Mesenchymal stem cell (in vitro differentiated cells and primary cell): ENCODE measurements at regions not wholly inside any gene's neighbourhood (a gene's known extent, or its start where the extent isn't known, plus 50 kb on each side); places are given as distances from the start of the nearest gene placed in this dataset.

ENCODE experiments used
- DNase-seq: peaks from one replicate; pipeline ENCODE4 v3.0.0-alpha.2; 2013
- H2AFZ ChIP-seq: one replicate; pipeline ENCODE4 v1.6.1; 2013; ENCODE audit warnings: low read depth, mild to moderate bottlenecking, control low read depth, inconsistent platforms, low read length, moderate library complexity
- H2AK5ac ChIP-seq: 2 replicates; pipeline ENCODE4 v1.6.1; 2013; ENCODE audit warnings: low read length, moderate library complexity, mild to moderate bottlenecking, inconsistent platforms; ENCODE audit not compliant: severe bottlenecking
- H2BK120ac ChIP-seq: one replicate; pipeline ENCODE4 v1.6.1; 2013; ENCODE audit warnings: low read depth, mild to moderate bottlenecking, inconsistent platforms, low read length, moderate library complexity
- H2BK12ac ChIP-seq, 2 experiments: one replicate each; pipeline ENCODE4 v1.6.1; 2013; ENCODE audit warnings: inconsistent platforms in 2 of 2, low read length in 2 of 2, mild to moderate bottlenecking in 2 of 2, moderate library complexity in 2 of 2, control low read depth in 1 of 2
- H2BK15ac ChIP-seq: one replicate; pipeline ENCODE4 v1.6.1; 2013; ENCODE audit warnings: mild to moderate bottlenecking, low read depth, inconsistent platforms; ENCODE audit not compliant: poor library complexity, severe bottlenecking
- H2BK5ac ChIP-seq: 2 replicates; pipeline ENCODE4 v1.6.1; 2013; ENCODE audit warnings: low read depth, mild to moderate bottlenecking, low read length, control low read depth, inconsistent platforms; ENCODE audit not compliant: poor library complexity, severe bottlenecking
- H3K14ac ChIP-seq, 2 experiments: one replicate each; pipeline ENCODE4 v1.6.1; 2013; ENCODE audit warnings: inconsistent platforms in 2 of 2, low read length in 2 of 2, control low read depth in 1 of 2, mild to moderate bottlenecking in 1 of 2, moderate library complexity in 1 of 2
- H3K18ac ChIP-seq, 2 experiments: one replicate each; pipeline ENCODE4 v1.6.1; 2013; ENCODE audit warnings: inconsistent platforms in 2 of 2, low read length in 2 of 2, control low read depth in 1 of 2, low read depth in 1 of 2, mild to moderate bottlenecking in 1 of 2
- H3K23ac ChIP-seq, 2 experiments: one replicate each; pipeline ENCODE4 v1.6.1; 2013; ENCODE audit warnings: inconsistent platforms in 2 of 2, low read length in 2 of 2, mild to moderate bottlenecking in 2 of 2, moderate library complexity in 2 of 2, control low read depth in 1 of 2
- H3K27ac ChIP-seq: 2 replicates; pipeline ENCODE4 v1.5.1; 2013; ENCODE audit warnings: mild to moderate bottlenecking, moderate library complexity, low read length, control low read depth, inconsistent platforms; ENCODE audit not compliant: poor library complexity, severe bottlenecking
- H3K27me3 ChIP-seq, 2 experiments: 2 replicates each; pipeline versions ENCODE4 v1.6.1 to v1.7.0; 2013; ENCODE audit warnings: low read length in 2 of 2, mild to moderate bottlenecking in 2 of 2, moderate library complexity in 2 of 2, control low read depth in 1 of 2, inconsistent platforms in 1 of 2; ENCODE audit not compliant: control insufficient read depth in 1 of 2, insufficient read depth in 1 of 2
- H3K36me3 ChIP-seq, 2 experiments: 2 replicates each; pipeline versions ENCODE4 v1.6.1 to v1.7.0; 2013; ENCODE audit warnings: low read length in 2 of 2, control low read depth in 1 of 2, inconsistent platforms in 1 of 2, low read depth in 1 of 2, mild to moderate bottlenecking in 1 of 2; ENCODE audit not compliant: insufficient read depth in 2 of 2, control insufficient read depth in 1 of 2
- H3K4ac ChIP-seq, 2 experiments: one replicate each; pipeline ENCODE4 v1.6.1; 2013; ENCODE audit warnings: inconsistent platforms in 2 of 2, low read length in 2 of 2, mild to moderate bottlenecking in 2 of 2, moderate library complexity in 2 of 2, control low read depth in 1 of 2, low read depth in 1 of 2
- H3K4me1 ChIP-seq: 2 replicates; pipeline ENCODE4 v1.6.1; 2013; ENCODE audit warnings: low read depth, low read length, control low read depth; ENCODE audit not compliant: control insufficient read depth, insufficient read depth
- H3K4me2 ChIP-seq: 2 replicates; pipeline ENCODE4 v1.6.1; 2013; ENCODE audit warnings: low read length, mild to moderate bottlenecking, inconsistent platforms; ENCODE audit not compliant: poor library complexity, severe bottlenecking
- H3K4me3 ChIP-seq, 2 experiments: 2 replicates each; pipeline versions ENCODE4 v1.5.1 to v1.7.0; 2013; ENCODE audit warnings: low read length in 2 of 2, mild to moderate bottlenecking in 2 of 2, control low read depth in 1 of 2, low read depth in 1 of 2; ENCODE audit not compliant: insufficient read depth in 1 of 2
- H3K79me1 ChIP-seq: replicated peaks from 2 replicates; pipeline ENCODE4 v1.6.1; 2013; ENCODE audit warnings: mild to moderate bottlenecking, control low read depth, low read length, inconsistent platforms; ENCODE audit not compliant: poor library complexity, severe bottlenecking
- H3K9ac ChIP-seq: 2 replicates; pipeline ENCODE4 v1.7.0; 2013; ENCODE audit warnings: mild to moderate bottlenecking, low read length, moderate library complexity
- H3K9me3 ChIP-seq: 2 replicates; pipeline ENCODE4 v1.7.0; 2013; ENCODE audit warnings: mild to moderate bottlenecking, low read length; ENCODE audit not compliant: control insufficient read depth
- H4K8ac ChIP-seq: one replicate; pipeline ENCODE4 v1.6.1; 2013; ENCODE audit warnings: inconsistent platforms, mild to moderate bottlenecking, low read length, moderate library complexity
- H4K91ac ChIP-seq: one replicate; pipeline ENCODE4 v1.6.1; 2013; ENCODE audit warnings: mild to moderate bottlenecking, low read length, inconsistent platforms
- WGBS: methylation state at CpG from one replicate; pipeline ENCODE4 v1.1.7; 2013; ENCODE audit warnings: mixed read lengths; 5-methylcytosine and 5-hydroxymethylcytosine counted together

DNA sequence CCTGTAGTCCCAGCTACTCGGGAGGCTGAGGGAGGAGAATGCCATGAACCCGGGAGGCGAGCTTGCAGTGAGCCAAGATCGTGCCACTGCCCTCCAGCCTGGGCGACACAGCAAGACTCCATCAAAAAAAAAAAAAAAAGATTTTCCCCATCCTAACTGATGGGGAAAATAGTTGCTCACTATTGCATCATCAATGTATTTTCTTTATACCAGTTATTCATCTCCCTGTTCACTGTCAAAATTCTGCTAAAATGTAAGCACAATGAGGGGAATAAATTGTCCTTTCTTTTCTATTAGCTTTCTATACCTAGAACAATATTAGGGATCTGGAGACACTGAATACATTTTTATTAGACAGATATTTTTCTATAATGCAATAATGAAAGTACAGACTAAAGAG, 561.3 kb downstream of the CCER1 start:
- Histone ChIP-seq H2BK15ac (no peak overlapping the region), H3K27me3 (no peaks in the 10 kb centered on the region), H3K27ac (no peak overlapping the region), H3K36me3 (no peaks in the 10 kb centered on the region), H3K9ac (no peak overlapping the region), H3K4me3 (no peak overlapping the region), H3K79me1 (no peaks in the 10 kb centered on the region), H3K4me2 (no peak overlapping the region), H3K23ac (no peak overlapping the region), H4K91ac (no peak overlapping the region), H3K4ac (no peak overlapping the region), H2AFZ (no peak overlapping the region), H3K9me3 (peaks cover 26% of the 10 kb centered on the region), H2BK120ac (no peak overlapping the region), H2AK5ac (no peak overlapping the region), H3K14ac (no peak overlapping the region), H3K18ac (no peak overlapping the region), H2BK5ac (no peak overlapping the region), H2BK12ac (no peak overlapping the region), H3K4me1 (no peaks in the 10 kb centered on the region), H4K8ac (no peak overlapping the region)
- 100% methylated on average over 4 of the region's 5 CpGs for WGBS
- DNase-seq, result no peak

DNA sequence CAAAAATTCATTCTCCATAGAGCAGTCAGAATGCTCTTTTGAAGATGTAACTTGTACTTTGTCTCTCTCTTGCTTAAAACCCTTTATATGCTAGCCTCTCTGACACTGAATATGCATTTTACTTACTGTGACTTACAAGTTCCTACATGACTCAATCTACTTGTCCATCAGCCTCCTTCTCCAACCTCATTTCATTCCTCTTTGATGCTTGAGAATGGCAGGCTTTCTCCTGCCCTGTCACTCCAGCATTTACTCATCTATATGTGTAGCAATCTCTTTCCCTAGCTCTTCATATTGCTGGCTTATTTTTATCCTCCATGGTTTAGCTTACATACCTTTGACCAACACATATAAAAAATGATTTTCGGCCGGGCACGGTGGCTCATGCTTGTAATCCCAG, 561.9 kb downstream of the CCER1 start:
- H2AK5ac ChIP-seq, result no peak overlapping the region
- H3K79me1 ChIP-seq, result no peaks in the 10 kb centered on the region
- no peak overlapping the region for H2AFZ ChIP-seq
- no peak overlapping the region for H2BK120ac ChIP-seq
- H3K4me1 ChIP-seq, result no peaks in the 10 kb centered on the region
- H3K27me3 ChIP-seq, result no peaks in the 10 kb centered on the region
- no peak overlapping the region for H4K8ac ChIP-seq
- no peak overlapping the region for H3K14ac ChIP-seq
- no peak overlapping the region for H3K27ac ChIP-seq
- H3K4me3 ChIP-seq, result no peak overlapping the region
- no peak overlapping the region for H3K23ac ChIP-seq
- no peak overlapping the region for H3K4me2 ChIP-seq
- no peaks in the 10 kb centered on the region for H3K36me3 ChIP-seq
- H3K9ac ChIP-seq, result no peak overlapping the region
- no peak overlapping the region for H3K4ac ChIP-seq
- 80% methylated on average over 3 of the region's 3 CpGs for WGBS
- H3K18ac ChIP-seq, result no peak overlapping the region
- no peak overlapping the region for H2BK5ac ChIP-seq
- H4K91ac ChIP-seq, result no peak overlapping the region
- H2BK12ac ChIP-seq, result no peak overlapping the region
- H2BK15ac ChIP-seq, result no peak overlapping the region
- no peak for DNase-seq
- peaks cover 22% of the 10 kb centered on the region for H3K9me3 ChIP-seq

DNA sequence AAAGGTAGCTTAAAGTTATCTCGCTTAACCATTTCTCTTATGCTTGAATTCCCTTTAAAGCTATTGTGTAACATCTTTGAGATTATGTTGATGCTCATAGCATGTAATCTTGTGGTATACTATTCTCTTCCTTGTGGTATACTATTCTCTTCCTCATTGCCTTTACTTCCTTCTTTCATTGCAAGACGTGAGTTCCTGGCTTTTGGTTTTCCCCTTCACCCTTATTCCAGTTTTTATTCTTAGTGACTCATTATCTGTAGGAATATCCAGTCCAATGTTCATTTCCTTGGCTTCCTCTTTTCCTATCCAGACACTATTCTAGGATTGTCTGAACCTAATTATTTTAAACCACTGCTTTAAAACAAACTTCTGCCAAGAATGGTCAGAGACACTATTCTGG, 564.0 kb downstream of the CCER1 start:
- Histone ChIP-seq H4K8ac (no peak overlapping the region), H2AFZ (no peak overlapping the region), H3K27ac (no peak overlapping the region), H2AK5ac (no peak overlapping the region), H2BK120ac (no peak overlapping the region), H3K18ac (no peak overlapping the region), H3K9ac (no peak overlapping the region), H3K4me3 (no peak overlapping the region), H3K9me3 (peaks cover 9% of the 10 kb centered on the region), H3K36me3 (no peaks in the 10 kb centered on the region), H4K91ac (no peak overlapping the region), H3K79me1 (no peaks in the 10 kb centered on the region), H3K4me2 (no peak overlapping the region), H3K4ac (no peak overlapping the region), H3K4me1 (no peaks in the 10 kb centered on the region), H3K14ac (no peak overlapping the region), H3K27me3 (no peaks in the 10 kb centered on the region), H2BK5ac (no peak overlapping the region), H2BK12ac (no peak overlapping the region), H3K23ac (no peak overlapping the region), H2BK15ac (no peak overlapping the region)
- 85% methylated on average over 1 of the region's 2 CpGs for WGBS
- no peak for DNase-seq

DNA sequence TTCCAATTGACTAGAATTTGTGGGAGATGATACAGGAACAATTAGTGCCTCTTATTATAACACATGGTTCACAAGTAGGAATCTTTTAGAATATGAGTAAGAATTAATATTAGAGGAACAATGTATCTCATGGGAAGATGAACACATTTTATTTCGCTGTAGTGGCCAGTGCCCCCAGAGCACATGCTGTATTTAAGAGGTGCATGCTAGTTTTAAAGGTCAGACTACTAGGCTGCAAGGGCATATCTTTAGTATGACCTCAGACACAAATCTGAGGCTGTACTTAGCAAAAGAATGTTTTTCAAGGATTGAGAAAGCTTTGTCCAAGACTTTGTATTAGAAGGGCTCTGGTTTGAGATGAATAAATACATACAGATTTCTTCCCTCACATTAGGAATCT, 586.9 kb downstream of the CCER1 start:
- no peak overlapping the region for H3K27ac ChIP-seq
- no peak overlapping the region for H2BK120ac ChIP-seq
- H2AK5ac ChIP-seq, result no peak overlapping the region
- H3K9me3 ChIP-seq, result no peaks in the 10 kb centered on the region
- H3K79me1 ChIP-seq, result no peaks in the 10 kb centered on the region
- H2AFZ ChIP-seq, result no peak overlapping the region
- H3K23ac ChIP-seq, result no peak overlapping the region
- no peak overlapping the region for H3K18ac ChIP-seq
- peak overlapping the region; percentile 32 for H3K9ac ChIP-seq
- no peak for DNase-seq
- 92% methylated on average over 1 of the region's 1 CpG for WGBS
- no peak overlapping the region for H3K4me3 ChIP-seq
- H4K8ac ChIP-seq, result no peak overlapping the region
- H3K4me2 ChIP-seq, result no peak overlapping the region
- H3K4me1 ChIP-seq, result no peaks in the 10 kb centered on the region
- no peak overlapping the region for H2BK15ac ChIP-seq
- H3K36me3 ChIP-seq, result no peaks in the 10 kb centered on the region
- no peak overlapping the region for H2BK5ac ChIP-seq
- H3K27me3 ChIP-seq, result no peaks in the 10 kb centered on the region
- no peak overlapping the region for H3K4ac ChIP-seq
- H3K14ac ChIP-seq, result no peak overlapping the region
- no peak overlapping the region for H4K91ac ChIP-seq
- H2BK12ac ChIP-seq, result no peak overlapping the region
